Stimulated activated naive CD8-positive, alpha-beta T cell treated with anti-CD3 and anti-CD28 coated beads, Interleukin-15, amount 100 ng/mL, for 72 hours (primary cell): ENCODE measurements at regions not wholly inside any gene's neighbourhood (a gene's known extent, or its start where the extent isn't known, plus 50 kb on each side); places are given as distances from the start of the nearest gene placed in this dataset.
"Not testable (repeated sequence)": the region's sequence is repeated elsewhere in the genome, so short reads cannot be mapped to it uniquely, and the experiment has no call there.

Experiments
- ATAC-seq: fragments of 150-1000 bp; cut with Tn5 transposase; 2 replicates; pipeline ENCODE4 v1.10.0; 2021; ENCODE audit warnings: mild to moderate bottlenecking, moderate library complexity
- DNase-seq, 2 donors: peaks; one replicate each; pipeline ENCODE4 v3.0.0; 2021 to 2022
- H3K27ac Mint-ChIP-seq, 2 donors: one replicate each; pipeline ENCODE4 v1.8.0; 2022; ENCODE audit warnings: mild to moderate bottlenecking in 2 of 2, mixed read lengths in 2 of 2, moderate library complexity in 2 of 2
- H3K27me3 Mint-ChIP-seq: one replicate; pipeline ENCODE4 v1.8.0; 2022; ENCODE audit warnings: mixed read lengths
- H3K4me1 Mint-ChIP-seq: one replicate; pipeline ENCODE4 v1.8.0; 2022; ENCODE audit warnings: mild to moderate bottlenecking, mixed read lengths
- H3K4me3 Mint-ChIP-seq, 2 donors: one replicate each; pipeline ENCODE4 v1.8.0; 2022; ENCODE audit warnings: mild to moderate bottlenecking in 2 of 2, mixed read lengths in 2 of 2, moderate library complexity in 1 of 2
- H3K9me3 Mint-ChIP-seq, 2 donors: one replicate each; pipeline ENCODE4 v1.8.0; 2022; ENCODE audit warnings: mixed read lengths in 2 of 2

- no peak for DNase-seq
- ATAC-seq, result no peak
- Mint-ChIP-seq H3K4me1 (peaks cover 6% of the 10 kb centered on the region), H3K4me3 (no peak overlapping the region), H3K27me3 (no peaks in the 10 kb centered on the region), H3K27ac (no peak overlapping the region), H3K9me3 (peaks cover 0 to under 1% of the 10 kb centered on the region in 2 donors)
Observed at GRCh38 chr21:35458405-35458804, 409.3 kb upstream of the RUNX1 start.

GRCh38 chr21:35457097-35457804 lies 408.1 kb upstream of the RUNX1 start:
- Mint-ChIP-seq H3K27me3 (no peaks in the 10 kb centered on the region), H3K9me3 (peaks cover under 1 to 2% of the 10 kb centered on the region in 2 donors), H3K4me3 (no peak overlapping the region), H3K27ac (peak overlapping the region in 1 of 2 donors; percentile 93), H3K4me1 (peaks cover 6% of the 10 kb centered on the region)
- DNase-seq (peak in 1 of 2 donors; percentile 51), ATAC-seq (peak; percentile 97)

GRCh38 chr21:35451276-35451675 lies 402.2 kb upstream of the RUNX1 start:
- Mint-ChIP-seq H3K4me1 (no peaks in the 10 kb centered on the region), H3K27ac (no peak overlapping the region), H3K4me3 (no peak overlapping the region), H3K9me3 (peaks cover 18 to 24% of the 10 kb centered on the region in 2 donors), H3K27me3 (no peaks in the 10 kb centered on the region)
- no peak for ATAC-seq
- no peak for DNase-seq

GRCh38 chr21:35450830-35451229 lies 401.7 kb upstream of the RUNX1 start:
- no peak for ATAC-seq
- no peak overlapping the region for H3K4me3 Mint-ChIP-seq
- H3K4me1 Mint-ChIP-seq, result no peaks in the 10 kb centered on the region
- H3K27ac Mint-ChIP-seq, result peak overlapping the region in 1 of 2 donors; percentile 54
- H3K27me3 Mint-ChIP-seq, result no peaks in the 10 kb centered on the region
- DNase-seq, result no peak
- H3K9me3 Mint-ChIP-seq, result peaks cover 18 to 24% of the 10 kb centered on the region in 2 donors

- Mint-ChIP-seq H3K27me3 (no peaks in the 10 kb centered on the region), H3K27ac (no peak overlapping the region), H3K9me3 (peaks cover 18 to 24% of the 10 kb centered on the region in 2 donors), H3K4me1 (no peaks in the 10 kb centered on the region), H3K4me3 (no peak overlapping the region)
- ATAC-seq, result no peak
- no peak for DNase-seq
Observed at GRCh38 chr21:35449846-35450245, 400.7 kb upstream of the RUNX1 start.

- H3K27ac Mint-ChIP-seq, result no peak overlapping the region
- DNase-seq, result no peak
- no peaks in the 10 kb centered on the region for H3K27me3 Mint-ChIP-seq
- H3K9me3 Mint-ChIP-seq, result peaks cover 18 to 24% of the 10 kb centered on the region in 2 donors
- no peak for ATAC-seq
- no peak overlapping the region for H3K4me3 Mint-ChIP-seq
- no peaks in the 10 kb centered on the region for H3K4me1 Mint-ChIP-seq
Observed at GRCh38 chr21:35448876-35449599, 399.9 kb upstream of the RUNX1 start.

GRCh38 chr21:35444391-35444790 lies 395.3 kb upstream of the RUNX1 start:
- H3K27ac Mint-ChIP-seq, result no peak overlapping the region
- no peaks in the 10 kb centered on the region for H3K27me3 Mint-ChIP-seq
- ATAC-seq (no peak), DNase-seq (no peak)
- H3K9me3 Mint-ChIP-seq, result no peaks in the 10 kb centered on the region
- H3K4me1 Mint-ChIP-seq, result no peaks in the 10 kb centered on the region
- no peak overlapping the region for H3K4me3 Mint-ChIP-seq

GRCh38 chr21:35441868-35442582 lies 392.9 kb upstream of the RUNX1 start:
- no peak overlapping the region for H3K4me3 Mint-ChIP-seq
- no peak overlapping the region for H3K27ac Mint-ChIP-seq
- ATAC-seq (no peak), DNase-seq (no peak)
- H3K4me1 Mint-ChIP-seq, result peaks cover 12% of the 10 kb centered on the region
- H3K27me3 Mint-ChIP-seq, result no peaks in the 10 kb centered on the region
- H3K9me3 Mint-ChIP-seq, result no peaks in the 10 kb centered on the region

- Mint-ChIP-seq H3K27ac (no peak overlapping the region), H3K27me3 (no peaks in the 10 kb centered on the region), H3K4me3 (peak overlapping the region in 1 of 2 donors; percentile 18), H3K4me1 (peaks cover 12% of the 10 kb centered on the region), H3K9me3 (peaks cover 9 to 10% of the 10 kb centered on the region in 2 donors)
- ATAC-seq (peak; percentile 87), DNase-seq (peak in 1 of 2 donors; percentile 20)
Observed at GRCh38 chr21:35438643-35439404, 389.7 kb upstream of the RUNX1 start.

GRCh38 chr21:35437941-35438340 lies 388.8 kb upstream of the RUNX1 start:
- H3K27me3 Mint-ChIP-seq, result no peaks in the 10 kb centered on the region
- ATAC-seq (no peak), DNase-seq (no peak)
- H3K4me1 Mint-ChIP-seq, result peaks cover 12% of the 10 kb centered on the region
- peaks cover 17 to 19% of the 10 kb centered on the region in 2 donors for H3K9me3 Mint-ChIP-seq
- H3K27ac Mint-ChIP-seq, result peak overlapping the region in 1 of 2 donors; percentile 6
- H3K4me3 Mint-ChIP-seq, result no peak overlapping the region

- no peak for ATAC-seq
- H3K27me3 Mint-ChIP-seq, result no peaks in the 10 kb centered on the region
- H3K4me1 Mint-ChIP-seq, result peaks cover 12% of the 10 kb centered on the region
- H3K4me3 Mint-ChIP-seq, result no peak overlapping the region
- no peak overlapping the region for H3K27ac Mint-ChIP-seq
- no peak for DNase-seq
- H3K9me3 Mint-ChIP-seq, result peaks cover 23 to 29% of the 10 kb centered on the region in 2 donors
Observed at GRCh38 chr21:35436899-35437298, 387.8 kb upstream of the RUNX1 start.

- ATAC-seq, H3K27ac Mint-ChIP-seq, H3K27me3 Mint-ChIP-seq, DNase-seq, H3K4me3 Mint-ChIP-seq: not testable (repeated sequence)
- Mint-ChIP-seq H3K9me3 (peaks cover 28 to 38% of the 10 kb centered on the region in 2 donors), H3K4me1 (peaks cover 16% of the 10 kb centered on the region)
Observed at GRCh38 chr21:35432601-35433000, 383.5 kb upstream of the RUNX1 start.

GRCh38 chr21:35430260-35430659 lies 381.2 kb upstream of the RUNX1 start:
- Mint-ChIP-seq H3K9me3 (peaks cover 28 to 38% of the 10 kb centered on the region in 2 donors), H3K27ac (peak overlapping the region in 1 of 2 donors; percentile 79), H3K4me3 (no peak overlapping the region)

GRCh38 chr21:35428937-35429336 lies 379.8 kb upstream of the RUNX1 start:
- Mint-ChIP-seq H3K27ac (no peak overlapping the region), H3K4me1 (peaks cover 31% of the 10 kb centered on the region), H3K4me3 (peak overlapping the region in 1 of 2 donors; percentile 35), H3K9me3 (peaks cover 20 to 29% of the 10 kb centered on the region in 2 donors), H3K27me3 (peaks cover 10% of the 10 kb centered on the region)
- no peak for ATAC-seq
- DNase-seq, result no peak

More at GRCh38 chr21:35430260-35430659, 381.2 kb upstream of the RUNX1 start:
- DNase-seq (no peak), ATAC-seq (no peak)
- peaks cover 10% of the 10 kb centered on the region for H3K27me3 Mint-ChIP-seq
- H3K4me1 Mint-ChIP-seq, result peaks cover 31% of the 10 kb centered on the region

- ATAC-seq (peak; percentile 79), DNase-seq (peak in 1 of 2 donors; percentile 30)
- H3K27ac Mint-ChIP-seq, result peak overlapping the region; percentile 83 to 89
- peaks cover 10% of the 10 kb centered on the region for H3K27me3 Mint-ChIP-seq
- peaks cover 31% of the 10 kb centered on the region for H3K4me1 Mint-ChIP-seq
- H3K9me3 Mint-ChIP-seq, result peaks cover 16 to 24% of the 10 kb centered on the region in 2 donors
- H3K4me3 Mint-ChIP-seq, result peak overlapping the region; percentile 66 to 79
Observed at GRCh38 chr21:35428489-35428888, 379.4 kb upstream of the RUNX1 start.
